H1 (cell line): ENCODE measurements at regions not wholly inside any gene's neighbourhood (a gene's known extent, or its start where the extent isn't known, plus 50 kb on each side); places are given as distances from the start of the nearest gene placed in this dataset.

Source experiments
- ASH2L ChIP-seq: fragments of 200-600, 300-600 bp; sonication (generic); IDR thresholded peaks from one replicate; pipeline ENCODE4 v1.7.1; 2017; ENCODE audit warnings: low read length
- CREB1 ChIP-seq: IDR thresholded peaks from 2 replicates; pipeline ENCODE4 v1.6.1; 2012; ENCODE audit warnings: inconsistent platforms
- GABPA ChIP-seq: IDR thresholded peaks from 2 replicates; pipeline ENCODE4 v1.6.1; 2011; ENCODE audit warnings: mild to moderate bottlenecking, low read length, moderate library complexity, borderline replicate concordance; ENCODE audit not compliant: insufficient read depth
- HDAC6 ChIP-seq: IDR thresholded peaks from one replicate; pipeline ENCODE4 v1.7.1; 2012; ENCODE audit warnings: low read depth, mild to moderate bottlenecking, inconsistent platforms, low read length, moderate library complexity
- TF ChIP-seq, protein P1 (sequence below): fragments of 300-600 bp; sonication (generic); IDR thresholded peaks from 2 replicates; pipeline ENCODE4 v1.7.1; 2012; ENCODE audit warnings: low read length, moderate library complexity, mild to moderate bottlenecking, inconsistent platforms; ENCODE audit not compliant: insufficient replicate concordance

DNA sequence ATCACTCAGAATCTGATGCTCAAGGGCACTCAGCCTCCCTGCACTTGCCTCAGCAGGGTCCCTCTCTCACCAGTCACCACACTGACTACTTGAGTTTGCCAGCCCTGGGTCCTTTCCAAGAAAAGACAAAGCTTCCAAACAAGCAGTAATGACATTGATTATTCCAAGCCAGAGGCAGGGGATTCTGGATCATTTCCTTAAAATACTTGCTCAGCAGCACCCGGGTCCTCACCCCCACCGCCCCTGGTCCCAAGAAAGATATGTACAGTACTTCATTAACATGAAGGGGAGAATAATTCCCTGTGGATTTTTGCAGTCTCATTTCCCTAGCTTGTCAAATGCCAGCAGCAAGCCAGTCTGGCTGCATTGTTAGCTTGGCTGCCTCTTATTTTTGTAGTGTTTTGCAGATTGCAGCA is 83.2 kb upstream of the GNAO1 start (continued):
- TF ChIP-seq, protein P1, sequence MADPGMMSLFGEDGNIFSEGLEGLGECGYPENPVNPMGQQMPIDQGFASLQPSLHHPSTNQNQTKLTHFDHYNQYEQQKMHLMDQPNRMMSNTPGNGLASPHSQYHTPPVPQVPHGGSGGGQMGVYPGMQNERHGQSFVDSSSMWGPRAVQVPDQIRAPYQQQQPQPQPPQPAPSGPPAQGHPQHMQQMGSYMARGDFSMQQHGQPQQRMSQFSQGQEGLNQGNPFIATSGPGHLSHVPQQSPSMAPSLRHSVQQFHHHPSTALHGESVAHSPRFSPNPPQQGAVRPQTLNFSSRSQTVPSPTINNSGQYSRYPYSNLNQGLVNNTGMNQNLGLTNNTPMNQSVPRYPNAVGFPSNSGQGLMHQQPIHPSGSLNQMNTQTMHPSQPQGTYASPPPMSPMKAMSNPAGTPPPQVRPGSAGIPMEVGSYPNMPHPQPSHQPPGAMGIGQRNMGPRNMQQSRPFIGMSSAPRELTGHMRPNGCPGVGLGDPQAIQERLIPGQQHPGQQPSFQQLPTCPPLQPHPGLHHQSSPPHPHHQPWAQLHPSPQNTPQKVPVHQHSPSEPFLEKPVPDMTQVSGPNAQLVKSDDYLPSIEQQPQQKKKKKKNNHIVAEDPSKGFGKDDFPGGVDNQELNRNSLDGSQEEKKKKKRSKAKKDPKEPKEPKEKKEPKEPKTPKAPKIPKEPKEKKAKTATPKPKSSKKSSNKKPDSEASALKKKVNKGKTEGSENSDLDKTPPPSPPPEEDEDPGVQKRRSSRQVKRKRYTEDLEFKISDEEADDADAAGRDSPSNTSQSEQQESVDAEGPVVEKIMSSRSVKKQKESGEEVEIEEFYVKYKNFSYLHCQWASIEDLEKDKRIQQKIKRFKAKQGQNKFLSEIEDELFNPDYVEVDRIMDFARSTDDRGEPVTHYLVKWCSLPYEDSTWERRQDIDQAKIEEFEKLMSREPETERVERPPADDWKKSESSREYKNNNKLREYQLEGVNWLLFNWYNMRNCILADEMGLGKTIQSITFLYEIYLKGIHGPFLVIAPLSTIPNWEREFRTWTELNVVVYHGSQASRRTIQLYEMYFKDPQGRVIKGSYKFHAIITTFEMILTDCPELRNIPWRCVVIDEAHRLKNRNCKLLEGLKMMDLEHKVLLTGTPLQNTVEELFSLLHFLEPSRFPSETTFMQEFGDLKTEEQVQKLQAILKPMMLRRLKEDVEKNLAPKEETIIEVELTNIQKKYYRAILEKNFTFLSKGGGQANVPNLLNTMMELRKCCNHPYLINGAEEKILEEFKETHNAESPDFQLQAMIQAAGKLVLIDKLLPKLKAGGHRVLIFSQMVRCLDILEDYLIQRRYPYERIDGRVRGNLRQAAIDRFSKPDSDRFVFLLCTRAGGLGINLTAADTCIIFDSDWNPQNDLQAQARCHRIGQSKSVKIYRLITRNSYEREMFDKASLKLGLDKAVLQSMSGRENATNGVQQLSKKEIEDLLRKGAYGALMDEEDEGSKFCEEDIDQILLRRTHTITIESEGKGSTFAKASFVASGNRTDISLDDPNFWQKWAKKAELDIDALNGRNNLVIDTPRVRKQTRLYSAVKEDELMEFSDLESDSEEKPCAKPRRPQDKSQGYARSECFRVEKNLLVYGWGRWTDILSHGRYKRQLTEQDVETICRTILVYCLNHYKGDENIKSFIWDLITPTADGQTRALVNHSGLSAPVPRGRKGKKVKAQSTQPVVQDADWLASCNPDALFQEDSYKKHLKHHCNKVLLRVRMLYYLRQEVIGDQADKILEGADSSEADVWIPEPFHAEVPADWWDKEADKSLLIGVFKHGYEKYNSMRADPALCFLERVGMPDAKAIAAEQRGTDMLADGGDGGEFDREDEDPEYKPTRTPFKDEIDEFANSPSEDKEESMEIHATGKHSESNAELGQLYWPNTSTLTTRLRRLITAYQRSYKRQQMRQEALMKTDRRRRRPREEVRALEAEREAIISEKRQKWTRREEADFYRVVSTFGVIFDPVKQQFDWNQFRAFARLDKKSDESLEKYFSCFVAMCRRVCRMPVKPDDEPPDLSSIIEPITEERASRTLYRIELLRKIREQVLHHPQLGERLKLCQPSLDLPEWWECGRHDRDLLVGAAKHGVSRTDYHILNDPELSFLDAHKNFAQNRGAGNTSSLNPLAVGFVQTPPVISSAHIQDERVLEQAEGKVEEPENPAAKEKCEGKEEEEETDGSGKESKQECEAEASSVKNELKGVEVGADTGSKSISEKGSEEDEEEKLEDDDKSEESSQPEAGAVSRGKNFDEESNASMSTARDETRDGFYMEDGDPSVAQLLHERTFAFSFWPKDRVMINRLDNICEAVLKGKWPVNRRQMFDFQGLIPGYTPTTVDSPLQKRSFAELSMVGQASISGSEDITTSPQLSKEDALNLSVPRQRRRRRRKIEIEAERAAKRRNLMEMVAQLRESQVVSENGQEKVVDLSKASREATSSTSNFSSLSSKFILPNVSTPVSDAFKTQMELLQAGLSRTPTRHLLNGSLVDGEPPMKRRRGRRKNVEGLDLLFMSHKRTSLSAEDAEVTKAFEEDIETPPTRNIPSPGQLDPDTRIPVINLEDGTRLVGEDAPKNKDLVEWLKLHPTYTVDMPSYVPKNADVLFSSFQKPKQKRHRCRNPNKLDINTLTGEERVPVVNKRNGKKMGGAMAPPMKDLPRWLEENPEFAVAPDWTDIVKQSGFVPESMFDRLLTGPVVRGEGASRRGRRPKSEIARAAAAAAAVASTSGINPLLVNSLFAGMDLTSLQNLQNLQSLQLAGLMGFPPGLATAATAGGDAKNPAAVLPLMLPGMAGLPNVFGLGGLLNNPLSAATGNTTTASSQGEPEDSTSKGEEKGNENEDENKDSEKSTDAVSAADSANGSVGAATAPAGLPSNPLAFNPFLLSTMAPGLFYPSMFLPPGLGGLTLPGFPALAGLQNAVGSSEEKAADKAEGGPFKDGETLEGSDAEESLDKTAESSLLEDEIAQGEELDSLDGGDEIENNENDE: no peak
- no peak for TF ChIP-seq ASH2L
- TF ChIP-seq CREB1: no peak
- no peak for TF ChIP-seq HDAC6
- TF ChIP-seq GABPA: no peak
- TF ChIP-seq, all 59 proteins: peak for 0
